ENCODE measurements at regions not wholly inside any gene's neighbourhood (a gene's known extent, or its start where the extent isn't known, plus 50 kb on each side); places are given as distances from the start of the nearest gene placed in this dataset.

GRCh38 chr12:28107679-28108078, 82.6 kb upstream of the CCDC91 start:
- H3K4me1 Mint-ChIP-seq = no peaks in the 10 kb centered on the region
- Histone ChIP-seq H2AFZ (ENCODE audit: insufficient read depth, low read depth, low read length, poor library complexity, severe bottlenecking) (no peak overlapping the region), H3K27ac (ENCODE audit: low read depth in 1 of 2, low read length in 2 of 2) (no peak overlapping the region), H3K9me3 (replicated peaks in 1 of 2; ENCODE audit: control insufficient read depth in 1 of 2, insufficient read depth in 1 of 2, low read length in 2 of 2) (no peaks in the 10 kb centered on the region), H3K27me3 (ENCODE audit: control insufficient read depth in 2 of 2, insufficient read depth in 2 of 2, low read length in 2 of 2) (no peaks in the 10 kb centered on the region), H3K4me2 (replicated peaks; ENCODE audit: extremely low read depth, low read length, poor library complexity, severe bottlenecking) (no peak overlapping the region), H3K4me1 (ENCODE audit: control insufficient read depth in 1 of 2, insufficient read depth in 2 of 2, low read length in 2 of 2) (no peaks in the 10 kb centered on the region), H3K4me3 (replicated peaks in 1 of 3; ENCODE audit: low read depth in 2 of 3, low read length in 3 of 3) (no peak overlapping the region), H3K9ac (ENCODE audit: insufficient read depth, low read length, poor library complexity, severe bottlenecking) (no peak overlapping the region), H4K20me1 (ENCODE audit: insufficient read depth, low read length) (no peaks in the 10 kb centered on the region), H3K79me2 (ENCODE audit: insufficient read depth, low read length) (no peaks in the 10 kb centered on the region), H3K36me3 (replicated peaks in 1 of 2; ENCODE audit: control insufficient read depth in 1 of 2, insufficient read depth in 2 of 2, low read length in 2 of 2) (no peaks in the 10 kb centered on the region)
- H3K4me3 Mint-ChIP-seq = no peak overlapping the region
- peaks cover 0 to 4% (median 2%) of the 10 kb centered on the region in 7 donors for H3K9me3 Mint-ChIP-seq
- intact Hi-C loops (cut with micrococcal nuclease) = no loop called here
- no peak for TF ChIP-seq CTCF (IDR thresholded peaks at IDR 0.05)
- no peaks in the 10 kb centered on the region for H3K36me3 Mint-ChIP-seq
- H3K27ac Mint-ChIP-seq = no peak overlapping the region
- no peaks in the 10 kb centered on the region for H3K27me3 Mint-ChIP-seq (ENCODE audit: low read depth in 3 of 3)
- DNase-seq = no peak
- 100% methylated on average over 1 of the region's 2 CpGs for WGBS (ENCODE audit: insufficient coverage)

- Histone ChIP-seq H3K79me2 (ENCODE audit: insufficient read depth, low read length) (no peaks in the 10 kb centered on the region), H3K9ac (ENCODE audit: insufficient read depth, low read length, poor library complexity, severe bottlenecking) (no peak overlapping the region), H3K4me3 (replicated peaks in 1 of 3; ENCODE audit: low read depth in 2 of 3, low read length in 3 of 3) (no peak overlapping the region), H3K4me2 (replicated peaks; ENCODE audit: extremely low read depth, low read length, poor library complexity, severe bottlenecking) (no peak overlapping the region), H3K36me3 (replicated peaks in 1 of 2; ENCODE audit: control insufficient read depth in 1 of 2, insufficient read depth in 2 of 2, low read length in 2 of 2) (no peaks in the 10 kb centered on the region), H3K9me3 (replicated peaks in 1 of 2; ENCODE audit: control insufficient read depth in 1 of 2, insufficient read depth in 1 of 2, low read length in 2 of 2) (no peaks in the 10 kb centered on the region), H2AFZ (ENCODE audit: insufficient read depth, low read depth, low read length, poor library complexity, severe bottlenecking) (no peak overlapping the region), H3K27me3 (ENCODE audit: control insufficient read depth in 2 of 2, insufficient read depth in 2 of 2, low read length in 2 of 2) (no peaks in the 10 kb centered on the region), H3K27ac (ENCODE audit: low read depth in 1 of 2, low read length in 2 of 2) (no peak overlapping the region), H4K20me1 (ENCODE audit: insufficient read depth, low read length) (no peaks in the 10 kb centered on the region), H3K4me1 (ENCODE audit: control insufficient read depth in 1 of 2, insufficient read depth in 2 of 2, low read length in 2 of 2) (no peaks in the 10 kb centered on the region)
- Mint-ChIP-seq H3K27ac (no peak overlapping the region), H3K4me1 (no peaks in the 10 kb centered on the region), H3K36me3 (no peaks in the 10 kb centered on the region), H3K4me3 (no peak overlapping the region), H3K9me3 (peaks cover 0 to 4% (median 1%) of the 10 kb centered on the region in 7 donors), H3K27me3 (ENCODE audit: low read depth in 3 of 3) (no peaks in the 10 kb centered on the region)
- no CpG with 5 or more reads among the region's 1 CpG for WGBS (ENCODE audit: insufficient coverage)
- no peak for DNase-seq
- intact Hi-C loops (cut with micrococcal nuclease) = no loop called here
- TF ChIP-seq CTCF (IDR thresholded peaks at IDR 0.05) = no peak
Observed at GRCh38 chr12:28108599-28108998, 81.7 kb upstream of the CCDC91 start.
